ENCODE measurements at regions not wholly inside any gene's neighbourhood (a gene's known extent, or its start where the extent isn't known, plus 50 kb on each side); places are given as distances from the start of the nearest gene placed in this dataset.
"Not testable (repeated sequence)": the region's sequence is repeated elsewhere in the genome, so short reads cannot be mapped to it uniquely, and the experiment has no call there.

DNA sequence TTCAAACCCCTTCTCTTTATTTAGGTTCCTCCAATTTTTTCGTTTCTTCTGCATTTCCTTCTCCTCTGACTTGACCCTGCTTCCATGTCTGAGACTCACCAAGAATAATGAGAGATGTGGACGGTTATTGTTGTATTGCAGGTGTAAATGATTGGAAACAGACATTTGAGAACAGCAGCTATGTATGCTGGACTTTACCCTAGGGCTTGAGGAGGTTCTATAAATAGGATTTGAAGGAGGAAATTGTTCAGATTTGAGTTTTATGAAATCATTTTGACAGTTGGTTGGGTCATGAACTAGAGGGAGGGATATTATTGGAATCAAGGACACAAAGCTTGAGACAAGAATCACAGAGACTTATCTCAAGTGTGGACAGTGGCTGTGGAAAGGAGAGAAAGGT is 614.6 kb upstream of the CPEB2 start:
- DNase-seq = peak in 1 of 4 experiments; percentile 16

DNA sequence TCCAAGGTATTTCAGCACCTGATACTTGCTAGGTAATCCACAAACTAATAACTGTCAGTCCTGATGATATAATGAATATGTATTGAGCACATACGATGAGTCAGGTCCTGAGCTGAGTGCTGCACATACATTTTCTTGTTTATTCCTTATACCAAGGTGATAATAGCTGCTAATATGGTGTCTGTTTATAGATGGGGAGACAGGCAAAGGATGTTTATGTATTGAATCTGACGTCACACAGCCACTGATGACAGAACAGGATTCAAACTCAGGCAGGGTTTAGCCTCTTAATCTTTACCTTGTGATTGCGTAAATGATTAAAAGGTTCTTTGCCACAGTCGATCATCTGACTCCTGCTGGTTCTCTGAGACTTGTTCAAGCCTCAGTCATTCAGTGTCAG is 609.9 kb upstream of the CPEB2 start:
- no peak for DNase-seq

DNA sequence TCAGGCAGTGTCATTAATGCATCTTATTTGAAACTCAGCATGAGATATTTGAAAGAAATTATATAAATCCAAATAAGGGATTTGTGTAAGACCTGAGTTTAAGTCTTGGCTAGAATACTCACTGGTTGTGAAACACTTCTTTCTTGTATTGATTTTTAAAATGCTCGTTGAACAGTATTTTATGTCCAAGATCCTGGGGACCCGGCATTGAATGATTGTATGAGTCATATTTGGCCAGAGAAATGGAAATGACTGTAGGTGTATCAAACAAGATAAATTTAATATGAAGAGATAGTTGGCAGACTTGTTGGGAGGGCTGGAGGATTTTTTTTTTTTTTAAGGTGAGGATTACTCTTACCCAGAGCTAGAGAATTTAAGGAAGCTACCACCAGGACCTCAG is 606.1 kb upstream of the CPEB2 start:
- DNase-seq = no peak

DNA sequence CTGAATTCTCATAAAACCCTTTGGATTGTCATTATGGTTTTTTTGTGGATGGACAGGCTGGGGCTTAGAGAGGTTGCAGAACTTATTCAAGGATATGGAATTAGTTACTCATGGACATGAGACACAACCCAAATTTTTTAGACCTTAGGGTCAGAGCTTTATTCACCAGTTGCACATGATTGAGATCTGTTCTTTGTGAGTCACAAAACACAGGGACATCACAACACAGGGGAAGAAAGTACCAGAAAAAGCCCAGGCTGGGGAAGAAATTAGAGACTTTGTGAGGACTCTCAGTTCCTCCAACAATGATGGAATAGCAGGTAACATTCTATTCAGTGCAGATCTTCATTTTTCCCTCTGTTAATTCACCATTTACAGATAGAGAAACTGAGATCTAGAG is 602.4 kb upstream of the CPEB2 start:
- peak in 2 of 4 experiments; percentile 5 to 9 for DNase-seq

DNA sequence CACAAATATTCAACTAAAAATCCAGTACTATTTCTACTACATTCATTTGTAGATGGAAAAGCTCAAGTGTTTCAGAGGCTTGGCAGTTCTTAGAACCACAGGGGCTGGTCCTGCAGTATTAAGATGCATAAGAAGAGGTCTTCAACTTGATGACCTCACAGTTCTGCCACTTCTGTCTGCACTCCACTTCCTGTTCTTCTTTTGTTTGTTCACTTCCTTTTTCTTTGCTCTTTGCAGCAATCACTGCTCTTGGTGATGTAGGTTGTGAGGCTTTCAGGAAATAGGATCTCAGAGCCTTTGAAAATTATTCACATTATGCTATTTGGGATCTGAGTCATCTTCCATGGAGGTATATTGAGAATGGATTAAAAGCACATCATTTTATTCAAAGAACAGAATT is 602.0 kb upstream of the CPEB2 start:
- peak; percentile 48 to 85 (median 72) for DNase-seq

DNA sequence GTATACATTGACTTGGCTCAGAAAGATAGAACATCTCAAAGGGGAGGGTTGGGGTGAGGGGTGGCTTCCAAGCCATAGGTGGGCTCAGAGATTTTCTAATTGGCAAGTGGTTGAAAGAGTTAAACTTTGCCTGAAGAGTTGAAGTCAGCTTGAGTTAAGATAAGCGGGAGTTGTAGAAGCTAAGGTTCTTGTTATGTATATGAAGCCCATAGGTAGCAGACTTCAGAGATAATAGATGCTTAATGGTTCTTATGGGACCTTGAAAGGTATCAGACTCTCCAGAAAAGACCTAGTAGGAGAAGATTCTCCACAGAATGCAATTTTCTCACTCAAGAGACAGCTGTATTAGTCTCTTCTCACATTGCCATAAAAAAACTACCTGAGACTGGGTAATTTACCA is 599.1 kb upstream of the CPEB2 start:
- no peak for DNase-seq

DNA sequence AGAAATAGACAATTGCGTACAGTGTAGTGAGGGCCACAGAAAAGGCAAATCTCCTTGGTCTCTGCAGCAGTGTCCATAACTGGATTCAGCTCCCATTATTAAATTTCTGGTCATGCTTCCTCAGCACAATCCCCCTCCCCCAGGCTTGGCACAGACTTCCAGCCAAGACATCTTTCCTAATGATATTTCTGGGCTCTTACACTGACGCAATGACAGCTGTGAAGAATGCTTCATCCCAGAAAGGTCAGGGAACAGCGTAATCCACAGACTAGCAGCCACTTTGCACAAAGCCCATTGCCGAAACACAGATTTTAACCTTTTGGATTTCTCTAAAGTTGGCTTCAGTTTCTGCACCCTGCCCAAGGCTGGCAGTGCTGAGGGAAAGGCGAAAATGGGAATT is 597.6 kb upstream of the CPEB2 start:
- no peak for DNase-seq

DNA sequence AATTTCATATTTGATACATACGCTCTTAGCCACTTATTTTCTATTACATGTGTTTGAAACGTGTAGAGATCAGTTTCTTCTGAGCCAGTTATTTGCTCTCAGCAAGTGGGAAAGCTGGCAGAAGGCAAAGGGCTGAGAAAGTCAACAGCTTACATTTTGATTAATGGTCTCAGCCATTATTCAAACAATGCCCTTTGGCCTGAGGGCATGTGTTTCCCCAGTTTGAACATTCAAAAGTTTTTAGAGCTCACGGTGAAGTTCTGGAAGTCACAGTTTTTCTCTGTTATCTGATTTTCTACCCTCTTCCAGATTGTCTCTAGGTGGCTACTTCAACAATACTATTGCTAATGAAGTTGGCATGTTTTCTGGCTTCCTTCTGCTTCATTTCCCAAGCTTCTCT is 591.8 kb upstream of the CPEB2 start:
- DNase-seq = no peak

DNA sequence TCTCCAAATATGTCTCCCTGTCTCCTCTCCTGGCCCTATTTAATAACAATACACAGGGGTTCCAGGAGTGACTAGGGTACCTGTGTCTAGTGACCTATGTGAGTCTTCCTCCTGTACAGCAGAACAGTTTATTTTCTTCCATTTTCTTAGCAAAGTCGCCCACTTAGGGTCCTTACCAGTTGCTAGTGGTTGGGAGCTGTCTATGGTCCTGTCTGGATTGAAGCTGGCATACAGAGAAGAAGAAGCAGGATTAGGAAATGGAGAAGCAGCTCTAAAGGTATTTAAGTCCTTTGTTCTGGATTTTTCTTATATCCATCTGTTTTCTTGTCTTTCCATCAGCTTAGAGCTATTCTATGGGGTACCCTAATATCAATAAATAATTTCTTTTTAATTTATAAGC is 587.1 kb upstream of the CPEB2 start:
- peak; percentile 8 to 62 (median 40) for DNase-seq

DNA sequence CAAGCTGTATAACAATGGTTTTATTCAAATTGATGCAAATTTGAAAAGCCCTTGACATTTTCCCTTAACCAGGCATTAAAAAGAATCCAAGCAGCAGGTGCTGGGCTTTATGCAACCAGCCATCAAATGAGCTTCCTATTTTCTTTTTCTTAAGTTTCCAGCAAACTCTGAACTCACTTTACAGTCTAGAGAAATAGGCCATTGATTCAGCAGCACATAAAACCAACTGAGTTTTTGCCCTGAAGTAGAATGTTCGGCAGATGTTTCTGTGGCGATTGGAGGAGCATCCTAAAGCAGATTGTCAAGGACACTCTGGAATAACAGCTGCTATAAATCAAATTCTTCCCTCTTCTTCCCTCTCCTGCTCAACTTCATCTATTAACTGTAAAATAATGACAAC is 582.8 kb upstream of the CPEB2 start:
- no peak for DNase-seq

DNA sequence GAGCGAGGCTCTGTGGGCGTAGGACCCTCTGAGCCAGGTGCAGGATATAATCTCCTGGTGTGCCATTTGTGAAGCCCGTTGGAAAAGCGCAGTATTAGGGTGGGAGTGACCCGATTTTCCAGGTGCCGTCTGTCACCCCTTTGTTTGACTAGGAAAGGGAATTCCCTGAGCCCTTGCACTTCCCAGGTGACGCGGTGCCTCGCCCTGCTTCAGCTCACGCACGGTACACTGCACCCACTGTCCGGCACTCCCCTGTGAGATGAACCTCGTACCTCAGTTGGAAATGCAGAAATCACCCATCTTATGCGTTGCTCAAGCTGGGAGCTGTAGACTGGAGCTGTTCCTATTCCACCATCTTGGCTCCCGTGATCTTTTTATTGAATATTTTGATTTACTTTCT is 576.0 kb upstream of the CPEB2 start:
- DNase-seq = not testable (repeated sequence)

DNA sequence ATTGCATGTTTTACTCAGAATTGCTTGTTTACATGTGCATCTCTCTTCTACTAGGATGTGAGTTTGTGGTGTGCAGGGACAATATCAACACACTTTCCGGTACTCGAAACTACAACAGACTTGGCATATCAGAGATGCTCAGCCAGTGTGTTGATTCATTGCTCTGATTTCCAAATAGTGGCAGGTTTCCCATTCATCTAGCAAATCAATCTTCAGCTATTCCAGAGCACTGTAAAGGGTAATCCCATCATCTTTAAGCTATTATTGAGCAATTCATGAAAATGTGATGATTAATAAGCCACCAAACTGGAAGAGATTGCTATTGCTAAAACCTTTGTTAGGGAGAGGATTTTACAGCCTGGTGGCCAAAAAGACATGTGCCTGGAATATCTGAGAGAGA is 574.2 kb upstream of the CPEB2 start:
- DNase-seq = no peak

DNA sequence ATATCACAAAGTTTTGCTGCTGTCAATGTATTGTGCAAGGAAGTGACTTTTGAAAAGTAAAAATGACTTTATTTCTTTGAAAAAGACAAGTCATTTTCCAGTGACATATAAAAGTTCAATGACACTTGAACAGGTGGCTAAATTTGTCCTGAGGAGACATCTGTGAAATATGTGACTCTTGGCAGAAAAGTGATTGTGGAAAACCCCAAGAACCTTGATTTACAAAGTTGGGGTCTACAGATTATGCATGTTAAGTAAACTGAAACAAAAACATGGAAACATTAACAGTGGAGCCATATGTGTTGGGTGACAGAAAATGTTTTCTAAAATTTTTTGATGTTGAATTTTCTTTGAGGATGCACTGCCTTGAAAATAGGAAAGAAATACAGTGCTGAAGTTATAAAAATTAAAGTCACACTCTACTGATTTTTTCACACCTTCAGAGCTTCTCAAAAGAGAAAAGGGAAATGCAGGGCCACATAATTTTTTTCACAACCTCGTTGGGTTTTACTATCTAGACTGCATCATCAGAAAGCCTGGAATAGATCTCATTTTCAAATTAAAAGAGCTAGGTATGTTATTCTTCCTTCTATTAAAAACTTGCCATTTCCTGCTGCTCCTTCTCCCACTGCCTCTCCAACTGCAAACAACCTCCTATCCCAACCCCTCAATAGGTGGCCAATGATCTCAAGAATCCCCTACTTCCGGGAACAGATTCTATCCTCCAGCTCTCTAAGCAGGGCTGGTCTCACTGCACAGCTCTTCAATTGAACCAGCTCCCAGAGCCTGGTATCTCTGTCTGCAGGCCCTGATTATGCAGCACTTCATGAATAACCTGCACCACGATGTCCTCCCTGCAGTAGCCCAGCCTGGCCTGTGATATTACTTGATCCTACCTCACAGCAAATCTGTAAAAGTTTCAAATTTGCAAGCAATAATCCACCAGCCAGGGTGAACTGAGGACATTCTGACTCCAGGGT is 570.8 kb upstream of the CPEB2 start:
- DNase-seq = no peak

DNA sequence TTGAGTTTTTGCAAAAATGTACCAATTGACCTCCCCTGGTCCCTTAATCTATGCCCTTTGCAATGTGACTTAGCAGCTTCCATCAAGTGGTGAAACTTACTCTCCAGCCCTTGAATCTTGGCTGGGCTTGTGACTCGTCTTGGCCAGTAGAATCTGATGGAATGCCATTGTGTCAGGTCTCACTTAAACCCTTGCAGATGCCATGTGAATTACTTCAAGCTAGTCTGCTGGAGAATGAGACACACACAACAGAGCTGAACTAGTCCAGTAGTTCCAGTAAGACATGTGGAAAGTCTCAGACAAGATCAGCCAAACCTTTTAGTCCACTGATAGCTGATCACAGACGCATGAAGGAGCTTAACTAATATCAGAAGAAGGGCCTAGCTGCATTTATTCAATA is 567.8 kb upstream of the CPEB2 start:
- no peak for DNase-seq

DNA sequence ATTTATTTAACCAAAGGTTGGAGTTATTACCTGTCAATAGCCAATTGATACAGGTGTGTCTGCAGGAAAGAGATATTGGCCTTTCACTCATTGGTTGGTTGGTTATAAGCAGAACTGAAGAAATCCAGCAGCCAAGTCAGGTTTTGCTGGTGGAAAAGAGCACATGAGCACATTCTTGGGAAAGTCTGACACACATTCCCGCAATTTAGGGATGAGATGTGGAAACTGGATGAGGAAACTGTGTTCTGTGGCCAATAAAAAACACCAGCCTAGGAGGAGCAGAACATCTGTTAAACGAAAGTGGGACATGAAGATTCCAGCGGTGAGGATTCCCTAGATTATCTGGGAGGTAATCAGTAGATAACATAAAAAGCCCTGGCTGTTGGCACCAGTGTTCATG is 567.4 kb upstream of the CPEB2 start:
- no peak for DNase-seq

DNA sequence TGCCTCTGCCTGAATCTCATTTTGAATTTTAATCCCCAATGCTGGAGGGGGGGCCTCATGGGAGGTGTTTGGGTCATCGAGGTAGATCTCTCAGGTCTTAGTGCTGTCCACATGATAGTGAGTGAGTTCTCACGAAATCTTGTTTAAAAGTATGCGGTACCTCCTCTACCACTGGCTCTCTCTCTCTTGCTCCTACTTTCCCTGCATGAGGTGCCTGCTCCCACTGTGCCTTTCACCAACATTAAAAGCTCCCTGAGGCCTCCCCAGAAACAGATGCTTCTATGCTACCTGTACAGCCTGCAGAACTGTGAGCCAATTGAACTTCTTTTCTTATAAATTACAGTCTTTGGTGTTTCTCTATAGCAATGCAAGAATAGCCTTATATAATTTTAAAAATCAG is 560.7 kb upstream of the CPEB2 start:
- DNase-seq = no peak

DNA sequence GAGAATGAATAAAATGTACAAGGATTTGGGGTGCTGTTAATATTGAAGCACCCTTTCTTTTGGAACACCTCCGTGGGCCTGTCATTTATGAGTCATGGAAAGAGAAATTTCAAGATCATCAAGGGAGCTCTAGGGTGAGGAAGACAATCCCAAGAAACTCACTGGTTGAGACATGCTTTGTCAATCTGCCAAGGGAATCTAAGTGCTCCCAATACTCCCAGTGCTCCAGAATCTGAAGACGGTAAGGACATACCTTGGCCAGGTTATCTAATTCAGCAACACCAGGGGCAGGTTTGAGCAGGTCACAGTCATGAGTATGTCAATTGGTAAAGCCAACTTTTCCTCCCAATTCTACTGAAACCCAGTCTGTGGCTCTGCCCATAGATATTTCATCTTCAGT is 556.4 kb upstream of the CPEB2 start:
- no peak for DNase-seq

DNA sequence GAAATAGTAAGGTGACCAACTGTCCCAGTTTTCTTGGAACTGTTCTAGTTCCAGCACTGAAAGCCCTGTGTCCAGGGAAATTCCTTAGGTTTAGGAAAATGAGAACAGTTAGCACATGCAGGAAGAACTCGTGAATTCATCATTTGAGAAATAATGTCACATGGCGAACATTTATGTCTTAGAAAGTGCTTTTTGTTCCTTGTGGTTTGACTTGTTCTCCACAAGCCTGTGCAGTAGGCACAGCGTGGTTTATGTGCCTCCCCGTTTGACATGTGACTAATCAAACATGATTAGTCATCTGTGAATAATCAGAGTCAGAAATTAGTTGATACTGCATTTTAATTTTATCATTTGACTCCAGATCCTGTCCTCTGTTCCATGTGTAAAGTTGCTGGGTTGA is 556.0 kb upstream of the CPEB2 start:
- DNase-seq = peak; percentile 4 to 56 (median 32)

DNA sequence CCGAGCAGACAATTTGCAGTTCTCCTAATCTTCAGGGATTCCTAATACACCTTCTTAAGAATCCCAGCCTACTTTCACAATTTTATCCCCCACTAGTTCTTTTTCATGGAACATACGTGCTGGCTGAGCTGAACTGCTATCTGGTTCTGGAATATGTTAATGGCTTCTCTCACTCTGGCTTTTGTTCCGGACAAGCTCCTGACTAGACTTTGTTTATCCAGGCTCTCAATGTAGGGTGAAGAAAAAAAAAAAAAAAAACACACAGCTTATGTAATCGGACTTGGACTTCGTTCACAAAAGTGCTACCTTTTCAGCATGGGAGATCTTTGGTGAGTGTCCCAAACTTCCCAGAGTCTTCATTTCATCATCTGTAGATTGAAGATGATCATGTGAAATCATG is 555.4 kb upstream of the CPEB2 start:
- no peak for DNase-seq

DNA sequence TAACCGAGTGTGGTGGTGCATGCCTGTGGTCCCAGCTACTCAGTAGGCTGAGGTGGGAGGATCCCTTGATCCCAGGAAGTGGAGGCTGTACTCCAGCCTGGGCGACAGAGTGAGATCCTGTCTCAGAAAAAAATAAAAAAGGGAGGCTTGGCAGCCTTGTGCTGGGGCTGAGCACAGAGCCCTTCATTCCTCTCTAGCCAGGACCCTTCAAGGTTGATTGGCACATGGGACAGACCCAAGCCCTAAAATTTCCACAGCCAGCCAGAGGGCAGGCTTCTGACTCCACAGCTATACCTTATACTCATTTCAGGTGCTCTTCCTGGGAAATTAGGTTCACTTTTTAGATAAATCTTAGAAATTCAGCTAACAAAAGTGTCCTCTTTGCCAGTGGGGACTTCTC is 553.0 kb upstream of the CPEB2 start:
- DNase-seq = no peak

DNA sequence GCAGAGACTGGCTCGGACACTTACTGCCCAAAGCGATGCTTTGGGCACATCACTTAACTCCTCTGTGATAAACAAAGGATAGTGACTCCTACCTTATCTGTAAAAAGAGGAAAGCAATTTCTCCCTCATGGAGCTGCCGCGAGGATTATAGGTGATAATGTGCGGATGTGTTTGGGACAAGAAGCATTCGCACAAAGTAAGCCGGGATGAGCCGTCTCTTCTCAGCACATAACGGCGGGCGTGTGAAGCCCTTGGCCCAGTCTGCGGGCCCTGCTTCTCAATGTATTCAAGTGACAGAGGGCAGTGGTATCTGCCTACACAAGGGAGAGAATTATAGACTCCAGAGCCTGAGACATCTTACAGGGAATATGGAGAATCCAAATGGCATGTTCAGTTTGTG is 550.3 kb upstream of the CPEB2 start:
- no peak for DNase-seq

DNA sequence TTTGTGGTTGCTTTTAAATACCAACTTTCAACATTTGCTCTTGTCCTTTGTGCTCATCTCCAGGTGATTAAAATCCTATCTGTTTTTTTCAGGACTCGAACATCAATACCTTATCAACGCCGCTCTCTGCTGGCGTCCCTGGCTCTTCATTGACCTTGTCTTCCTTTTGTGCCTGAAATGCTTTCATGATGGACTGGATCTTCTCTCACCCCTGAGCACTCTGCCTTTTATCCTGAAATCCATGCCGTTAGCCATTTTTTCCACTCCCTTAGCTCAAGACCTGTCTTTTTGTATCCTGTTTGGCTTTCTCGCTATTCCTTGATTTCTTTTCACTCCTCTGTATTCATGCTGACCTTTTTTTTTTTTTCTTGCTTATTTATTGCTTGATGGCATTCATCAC is 549.5 kb upstream of the CPEB2 start:
- no peak for DNase-seq

DNA sequence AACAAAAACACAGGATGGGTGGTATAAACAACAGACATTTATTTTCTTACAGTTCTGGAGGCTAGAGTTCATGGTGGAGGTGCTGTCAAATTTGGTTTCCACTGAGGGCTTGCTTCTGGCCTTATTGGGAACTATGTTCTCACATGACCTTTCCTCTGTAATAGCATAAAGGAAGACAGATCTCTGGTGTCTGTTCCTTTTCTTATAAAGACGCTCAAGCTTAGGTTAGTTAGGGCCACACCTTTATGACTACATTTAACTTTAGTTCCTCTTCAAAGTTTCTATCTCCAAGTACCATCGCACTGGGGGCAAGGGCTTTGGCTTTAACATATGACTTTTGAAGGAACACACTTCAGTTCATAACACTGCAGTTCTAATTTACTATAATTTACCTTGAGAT is 543.8 kb upstream of the CPEB2 start:
- DNase-seq = no peak

DNA sequence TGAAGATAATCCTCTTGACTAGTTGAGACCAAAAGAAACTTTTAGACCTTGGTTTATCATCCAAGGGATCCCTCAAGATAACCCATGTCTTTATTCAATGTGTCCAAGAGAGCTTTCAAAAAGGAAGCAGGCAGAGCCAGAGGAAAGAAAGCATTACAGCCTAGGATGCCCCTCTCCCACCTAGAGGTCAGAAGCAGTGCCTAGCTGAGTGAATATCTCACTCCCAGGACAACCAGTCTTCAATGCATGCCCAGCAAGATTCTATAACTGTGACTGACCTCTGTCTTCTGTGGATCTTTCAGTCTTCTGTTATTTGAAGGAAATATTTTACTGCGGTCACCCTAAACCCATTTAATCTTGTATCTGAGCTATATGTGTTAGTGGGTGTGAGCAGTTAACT is 537.2 kb upstream of the CPEB2 start:
- DNase-seq = no peak

DNA sequence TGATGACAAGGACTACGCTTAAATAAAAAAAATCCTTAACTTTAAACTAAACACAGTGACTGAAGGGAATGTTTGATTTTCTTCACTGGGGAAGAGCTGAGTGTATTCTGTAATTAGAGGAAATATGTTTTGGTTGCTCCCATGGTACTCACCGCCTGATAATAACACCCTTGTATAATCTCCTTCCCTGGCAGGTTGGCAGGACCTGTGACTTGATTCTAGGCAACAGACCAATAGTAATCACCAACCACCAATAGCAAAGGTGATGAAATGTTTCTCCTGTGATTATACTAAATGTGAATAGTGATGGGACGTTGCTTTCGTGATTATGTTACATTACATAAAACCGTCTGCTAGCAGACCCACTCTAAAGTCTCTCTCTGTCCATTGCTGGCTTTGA is 536.8 kb upstream of the CPEB2 start:
- DNase-seq = no peak

All from suppressor macrophage (primary cell).